ENCODE measurements at regions not wholly inside any gene's neighbourhood (a gene's known extent, or its start where the extent isn't known, plus 50 kb on each side); places are given as distances from the start of the nearest gene placed in this dataset.

GRCh38 chr2:12114816-12115215 is 368.4 kb downstream of the LPIN1 start:
- DNase-seq (no peak), ATAC-seq (no peak)
- Histone ChIP-seq H3K27me3 (no peaks in the 10 kb centered on the region), H3K4me1 (peaks cover 0 to 6% (median 0%) of the 10 kb centered on the region in 12 donors), H3K27ac (no peak overlapping the region), H3K9me3 (no peaks in the 10 kb centered on the region), H3K36me3 (no peaks in the 10 kb centered on the region), H3K4me3 (no peak overlapping the region)
- intact Hi-C loops (cut with DNase I) = no loop called here
- TF ChIP-seq POLR2A (IDR thresholded peaks at IDR 0.05) (no peak), CTCF (IDR thresholded peaks at IDR 0.05) (no peak)
- WGBS, 4 donors = 0 to 57% (median 39%) methylated on average over 1 of the region's 1 CpG

GRCh38 chr2:12116228-12116750 is 369.9 kb downstream of the LPIN1 start:
- Histone ChIP-seq H3K9me3 (no peaks in the 10 kb centered on the region), H3K27ac (no peak overlapping the region), H3K4me1 (no peaks in the 10 kb centered on the region), H3K36me3 (no peaks in the 10 kb centered on the region), H3K27me3 (no peaks in the 10 kb centered on the region), H3K4me3 (no peak overlapping the region)
- WGBS, 4 donors = 91 to 96% (median 92%) methylated on average over 6 to 7 of the region's 7 CpGs
- intact Hi-C loops (cut with DNase I) = no loop called here
- DNase-seq (no peak), ATAC-seq (no peak)
- TF ChIP-seq POLR2A (IDR thresholded peaks at IDR 0.05) (no peak), CTCF (IDR thresholded peaks at IDR 0.05) (no peak)

GRCh38 chr2:12119841-12120240 is 373.4 kb downstream of the LPIN1 start:
- no peak for DNase-seq
- TF ChIP-seq CTCF (IDR thresholded peaks at IDR 0.05) (no peak), POLR2A (IDR thresholded peaks at IDR 0.05) (no peak)
- H3K9me3 ChIP-seq = no peaks in the 10 kb centered on the region
- H3K27ac ChIP-seq = no peak overlapping the region
- ATAC-seq = no peak
- intact Hi-C loops (cut with DNase I) = no loop called here
- H3K27me3 ChIP-seq = no peaks in the 10 kb centered on the region
- H3K4me1 ChIP-seq = no peaks in the 10 kb centered on the region
- no peak overlapping the region for H3K4me3 ChIP-seq
- H3K36me3 ChIP-seq = no peaks in the 10 kb centered on the region

- intact Hi-C loops (cut with DNase I) = no loop called here
- Histone ChIP-seq H3K4me3 (no peak overlapping the region), H3K9me3 (no peaks in the 10 kb centered on the region), H3K27ac (no peak overlapping the region), H3K4me1 (no peaks in the 10 kb centered on the region), H3K27me3 (no peaks in the 10 kb centered on the region), H3K36me3 (no peaks in the 10 kb centered on the region)
- no peak for DNase-seq
- no peak for ATAC-seq
- no peak for TF ChIP-seq POLR2A (IDR thresholded peaks at IDR 0.05)
- TF ChIP-seq CTCF (IDR thresholded peaks at IDR 0.05) = no peak
- WGBS, 4 donors = 80 to 87% (median 87%) methylated on average over 7 of the region's 7 CpGs
Observed at GRCh38 chr2:12120281-12121150, 374.1 kb downstream of the LPIN1 start.
